HG02642 (cell line): ENCODE measurements at regions not wholly inside any gene's neighbourhood (a gene's known extent, or its start where the extent isn't known, plus 50 kb on each side); places are given as distances from the start of the nearest gene placed in this dataset.

ENCODE experiments used
- ATAC-seq: cut with Tn5 transposase; IDR thresholded peaks from one replicate; pipeline ENCODE4 v1.9.1; 2021; ENCODE audit warnings: mild to moderate bottlenecking; ENCODE audit not compliant: unreplicated experiment, poor library complexity

GRCh38 chr2:43171789-43172188, 54.6 kb downstream of the ZFP36L2 start:
- ATAC-seq, result no peak

GRCh38 chr2:43170405-43171105, 55.9 kb downstream of the ZFP36L2 start:
- ATAC-seq, result no peak

GRCh38 chr2:43169987-43170386, 56.4 kb downstream of the ZFP36L2 start:
- ATAC-seq, result no peak

- peak; percentile 49 for ATAC-seq
These were observed 57.1 kb downstream of the ZFP36L2 start for GRCh38 chr2:43169099-43169945.

GRCh38 chr2:43168016-43168369, 58.4 kb downstream of the ZFP36L2 start:
- ATAC-seq, result no peak

GRCh38 chr2:43165378-43166069, 60.9 kb downstream of the ZFP36L2 start:
- no peak for ATAC-seq

DNA sequence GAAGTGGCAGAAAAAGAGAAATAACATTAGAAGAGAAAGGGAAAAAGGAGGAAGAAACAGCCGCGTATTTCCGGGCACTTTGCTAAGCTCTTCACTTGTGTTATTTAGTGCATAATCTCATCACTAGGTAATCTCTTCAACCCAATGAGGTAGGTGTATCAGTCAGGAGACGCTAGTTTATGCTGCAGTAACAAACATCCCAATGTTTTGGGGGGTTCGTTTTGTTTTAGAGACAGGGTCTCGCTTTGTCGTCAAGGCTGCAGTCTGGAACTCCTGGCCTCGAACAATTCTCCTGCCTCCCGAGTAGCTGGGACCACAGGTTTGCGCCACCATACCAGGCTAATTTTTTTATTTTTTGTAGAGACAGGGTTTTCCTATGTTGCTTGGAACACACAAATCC, 61.7 kb downstream of the ZFP36L2 start:
- ATAC-seq, result no peak

DNA sequence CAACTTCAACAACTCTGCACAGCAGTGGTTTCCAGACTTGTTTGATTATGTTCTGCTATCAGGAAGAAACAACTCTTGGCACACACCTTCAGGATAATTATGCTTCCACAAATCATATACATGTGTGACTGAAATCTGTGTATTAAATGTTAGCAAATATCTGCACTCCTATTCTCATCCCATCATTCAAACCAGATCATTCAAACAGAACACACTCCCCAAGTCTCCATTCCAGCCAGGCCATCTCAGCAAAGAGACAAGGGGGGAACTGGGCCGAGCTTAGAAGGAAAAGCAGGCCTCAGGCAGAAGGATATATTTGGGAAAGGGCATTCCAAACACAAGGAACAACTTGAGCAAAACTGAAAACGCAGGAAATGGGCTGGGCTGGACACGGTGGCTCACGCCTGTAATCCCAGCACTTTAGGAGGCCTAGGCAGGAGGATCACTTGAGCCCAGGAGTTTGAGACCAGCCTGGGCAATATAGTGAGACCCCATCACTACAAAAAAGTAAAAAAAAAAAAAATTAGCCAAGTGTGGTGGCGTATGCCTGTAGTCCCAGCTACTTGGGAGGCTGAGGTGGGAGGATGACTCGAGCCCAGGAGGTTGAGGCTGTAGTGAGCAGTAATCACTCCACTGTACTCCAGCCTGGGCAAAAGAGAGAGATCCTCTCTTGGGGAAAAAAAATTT, 62.7 kb downstream of the ZFP36L2 start:
- no peak for ATAC-seq

DNA sequence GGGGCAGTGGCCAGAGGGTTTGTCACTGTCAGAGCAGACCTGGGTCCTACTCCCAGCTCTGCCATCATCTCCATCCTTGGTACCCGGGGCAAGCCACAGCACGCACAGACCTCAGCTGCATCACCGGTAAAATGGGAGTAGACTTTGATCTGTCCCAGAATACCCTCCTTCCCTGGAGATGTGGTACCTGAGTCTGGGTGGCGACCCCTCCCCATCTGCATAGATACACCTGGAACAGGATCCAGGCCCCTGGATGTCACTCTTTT, 64.0 kb downstream of the ZFP36L2 start:
- no peak for ATAC-seq

DNA sequence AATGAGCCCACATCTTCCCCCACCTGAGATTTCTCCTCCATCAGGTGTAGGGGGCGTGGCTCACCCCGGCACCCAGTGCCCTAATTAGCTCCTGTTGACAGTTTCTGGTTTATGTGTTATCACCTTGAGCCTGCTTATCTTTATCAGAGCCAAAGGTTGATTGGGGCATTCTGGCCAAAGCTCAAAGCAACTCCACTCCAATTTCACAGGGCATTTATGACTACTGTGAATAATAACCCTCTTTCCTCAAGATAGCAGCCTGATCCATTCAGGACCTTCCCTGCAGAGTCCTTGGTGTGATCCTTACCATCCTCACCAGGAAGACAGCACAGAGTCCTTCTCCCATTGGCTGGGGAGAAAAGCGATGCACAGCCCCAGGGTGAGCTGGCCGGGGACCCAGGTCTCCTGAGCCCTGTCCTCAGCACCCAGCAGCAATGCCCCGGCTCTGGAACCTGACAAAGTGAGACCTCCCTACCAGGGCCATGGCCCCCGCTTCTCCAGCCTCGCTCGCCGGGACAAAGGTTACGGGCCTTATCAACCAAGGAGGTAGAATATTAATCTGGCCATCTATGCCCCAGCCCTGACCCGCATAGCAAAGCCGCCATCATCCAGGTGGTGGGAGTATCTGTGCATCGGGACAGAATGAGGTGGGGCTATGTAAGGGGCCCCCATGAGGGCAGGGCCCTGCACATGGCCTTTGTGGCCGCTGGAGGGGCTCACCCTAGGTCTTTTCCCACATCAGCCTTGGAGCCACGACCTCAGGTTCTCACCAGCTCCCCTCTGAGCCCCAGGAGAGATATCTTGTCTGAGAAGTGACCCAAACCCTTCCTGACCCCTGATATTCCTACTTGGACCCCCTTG, 64.5 kb downstream of the ZFP36L2 start:
- ATAC-seq, result no peak

- ATAC-seq, result no peak
These were observed 65.6 kb downstream of the ZFP36L2 start for GRCh38 chr2:43160778-43161177.

- no peak for ATAC-seq
These were observed 66.6 kb downstream of the ZFP36L2 start for GRCh38 chr2:43159797-43160196.

DNA sequence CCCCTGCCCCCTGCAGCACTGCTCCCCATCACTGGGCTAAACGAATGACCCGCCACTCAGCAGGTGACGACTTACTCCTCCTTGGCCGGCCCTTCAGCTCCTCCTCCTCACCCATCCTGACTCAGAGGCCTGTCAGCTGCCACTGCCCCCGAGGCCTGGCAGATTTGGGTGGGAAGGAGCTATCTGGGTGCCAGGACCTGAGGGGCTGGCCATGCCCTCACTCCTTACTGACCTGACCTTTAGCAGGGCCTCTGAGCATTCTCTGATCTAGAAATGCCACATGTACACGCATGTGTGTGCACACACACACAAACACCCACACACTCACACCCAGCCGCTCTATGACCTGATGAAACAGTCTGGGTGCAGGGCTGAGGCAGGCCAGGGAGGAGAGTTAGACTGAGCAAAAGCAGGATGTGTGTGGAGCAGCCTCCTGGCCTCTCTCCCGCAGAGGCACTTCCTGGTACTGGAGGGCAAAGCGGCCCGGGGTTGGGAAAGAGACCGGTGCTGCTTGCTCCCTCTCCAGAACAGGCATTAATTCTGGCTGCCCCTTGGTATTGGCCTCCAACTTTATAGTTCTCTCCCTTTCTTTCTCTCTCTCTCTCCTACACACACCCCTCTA, 68.0 kb downstream of the ZFP36L2 start:
- ATAC-seq, result peak; percentile 11

- ATAC-seq, result no peak
These were observed 68.7 kb downstream of the ZFP36L2 start for GRCh38 chr2:43157506-43158246.

DNA sequence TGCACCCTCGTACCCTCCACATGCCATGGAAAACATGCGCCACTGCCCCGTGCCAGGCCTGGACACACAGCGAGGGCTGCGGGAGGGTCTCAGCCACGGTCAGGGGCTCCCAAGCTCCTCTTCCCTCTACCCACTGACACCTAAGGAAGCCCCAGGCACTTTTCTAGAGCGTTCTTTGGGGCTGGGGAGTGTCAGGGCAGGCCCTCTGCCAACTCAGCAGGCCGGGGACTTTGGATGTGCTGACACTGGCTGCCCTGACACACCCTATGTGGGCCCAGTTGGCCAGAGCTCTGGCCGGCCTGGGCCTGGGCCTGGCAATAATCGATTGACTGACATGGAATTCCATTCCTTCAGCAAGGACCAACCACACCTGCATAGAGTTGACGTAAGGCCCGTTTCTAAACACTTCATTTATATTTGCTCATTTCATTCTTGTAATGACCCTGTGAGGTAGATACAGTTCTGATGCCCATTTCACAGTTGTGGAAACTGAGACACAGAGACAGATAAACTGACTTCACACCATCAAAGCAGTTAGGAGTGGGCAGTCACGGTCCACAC, 70.5 kb downstream of the ZFP36L2 start:
- no peak for ATAC-seq

DNA sequence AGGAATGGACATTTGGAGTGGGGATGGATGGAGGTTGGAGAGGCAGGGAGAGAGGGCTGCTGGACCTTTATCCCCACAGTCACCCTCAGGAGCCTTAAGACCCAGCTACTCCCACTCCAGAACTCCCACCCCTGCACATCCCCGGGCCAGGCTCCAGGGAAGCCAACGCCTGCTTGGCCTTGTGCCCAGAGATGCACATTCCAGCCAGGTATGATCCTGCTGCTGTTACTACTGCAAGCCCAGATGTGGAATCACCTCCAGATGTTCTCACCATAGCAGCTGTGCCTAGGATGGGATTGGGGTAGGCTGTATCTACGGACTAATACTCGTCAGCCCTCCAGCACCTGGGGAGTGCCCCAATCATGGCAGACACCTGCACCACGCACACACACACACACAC, 71.7 kb downstream of the ZFP36L2 start:
- ATAC-seq, result no peak

DNA sequence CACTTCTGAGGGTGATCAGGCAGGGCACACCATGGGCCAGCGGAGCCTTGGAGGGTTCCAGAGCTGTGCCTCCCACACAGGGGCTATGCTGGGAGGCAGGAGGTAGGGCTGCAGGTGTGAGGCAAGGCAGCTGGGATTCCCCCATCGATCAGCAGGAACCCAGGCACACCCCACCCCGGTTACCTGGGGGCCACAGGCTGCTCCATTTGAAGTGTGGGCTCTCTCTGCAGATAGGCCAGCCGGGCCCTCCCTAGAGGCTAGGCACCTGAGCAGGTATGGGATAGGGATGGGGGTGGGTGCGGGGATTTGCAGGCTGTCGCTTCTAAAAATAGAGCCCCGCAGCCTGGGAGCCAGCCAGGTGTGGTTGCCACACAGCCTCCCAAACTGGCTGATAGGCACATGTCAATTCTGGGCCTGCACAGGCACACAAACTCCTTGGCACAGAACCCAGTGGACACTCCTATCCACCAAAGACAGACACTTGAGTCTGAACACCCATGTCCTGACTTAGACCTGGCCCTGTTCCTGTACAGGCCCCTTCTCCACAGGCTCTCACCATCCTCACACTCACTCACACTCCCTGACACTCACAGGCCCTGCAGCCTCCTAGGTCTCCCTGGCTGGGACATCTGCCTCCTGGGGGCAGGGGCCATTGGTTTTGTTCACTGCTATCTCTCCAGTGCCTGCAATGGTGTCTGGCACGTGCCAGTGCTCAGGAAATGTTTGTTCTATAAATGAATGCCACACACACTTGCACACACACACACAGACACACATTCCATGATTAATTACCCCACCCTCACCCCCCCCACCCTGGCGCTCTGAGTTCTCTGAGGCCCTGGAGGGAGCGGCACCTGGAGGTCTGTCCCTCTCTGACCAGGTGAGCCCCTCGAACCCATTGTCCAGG, 73.4 kb downstream of the ZFP36L2 start:
- no peak for ATAC-seq

DNA sequence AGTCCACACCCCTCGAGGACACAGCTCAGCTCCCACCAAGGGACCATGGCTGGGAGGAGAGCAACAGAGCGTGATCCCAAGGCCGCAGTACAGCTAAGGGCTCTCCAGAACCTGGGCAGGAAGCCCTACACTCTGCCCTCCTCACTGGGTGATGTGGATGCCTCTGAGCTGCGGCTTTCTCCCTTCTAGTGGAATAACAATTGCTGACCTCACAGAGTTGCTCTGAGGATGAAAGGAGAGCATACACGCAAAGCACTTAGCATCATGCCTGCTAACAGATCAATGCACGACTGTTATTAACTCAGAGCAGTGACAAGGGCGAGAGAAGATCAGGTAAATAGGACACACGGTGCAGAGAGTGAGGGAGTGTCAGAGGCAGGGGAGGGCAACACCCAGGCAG, 74.2 kb downstream of the ZFP36L2 start:
- no peak for ATAC-seq
